GM23338 (cell line): ENCODE measurements at regions not wholly inside any gene's neighbourhood (a gene's known extent, or its start where the extent isn't known, plus 50 kb on each side); places are given as distances from the start of the nearest gene placed in this dataset.
A peak's percentile ranks its signal among the peaks of the same experiment; 100 is the strongest.

ENCODE experiments used
- ATAC-seq: fragments of 200-7000 bp; cut with Tn5 transposase; 3 replicates; pipeline ENCODE4 v1.9.1; 2020
- DNase-seq: peaks from one replicate; pipeline ENCODE4 v3.0.0-alpha.2; 2015; ENCODE audit warnings: low spot score
- H2AFZ ChIP-seq: fragments of 200-600 bp; sonication (generic); 2 replicates; pipeline ENCODE4 v1.8.0; 2016; ENCODE audit warnings: antibody characterized with exemption, mild to moderate bottlenecking, moderate library complexity
- H3F3A ChIP-seq: fragments of 200-600 bp; sonication (generic); replicated peaks from 2 replicates; pipeline ENCODE4 v1.8.0; 2017; ENCODE audit warnings: antibody characterized with exemption, mixed run types, low read depth
- H3K27ac ChIP-seq: fragments of 200-600 bp; sonication (generic); 2 replicates; pipeline ENCODE4 v1.6.1; 2016; ENCODE audit warnings: low read depth
- H3K27me3 ChIP-seq: fragments of 200-600 bp; sonication (generic); 2 replicates; pipeline ENCODE4 v1.8.0; 2016; ENCODE audit warnings: mild to moderate bottlenecking, mixed run types, moderate library complexity; ENCODE audit not compliant: insufficient read depth
- H3K36me3 ChIP-seq: fragments of 200-600 bp; sonication (generic); 2 replicates; pipeline ENCODE4 v1.8.0; 2016; ENCODE audit warnings: mild to moderate bottlenecking; ENCODE audit not compliant: insufficient read depth
- H3K4me1 ChIP-seq: fragments of 200-600 bp; sonication (generic); 2 replicates; pipeline ENCODE4 v1.8.0; 2016; ENCODE audit warnings: mild to moderate bottlenecking, moderate library complexity; ENCODE audit not compliant: insufficient read depth
- H3K4me2 ChIP-seq: fragments of 200-600 bp; sonication (generic); 2 replicates; pipeline ENCODE4 v1.7.1; 2017; ENCODE audit warnings: mixed run types
- H3K4me3 ChIP-seq: fragments of 200-600 bp; sonication (generic); 2 replicates; pipeline ENCODE4 v1.6.1; 2016; ENCODE audit warnings: mixed run types
- H3K79me2 ChIP-seq: fragments of 200-600 bp; sonication (generic); replicated peaks from 2 replicates; pipeline ENCODE4 v1.8.0; 2017; ENCODE audit warnings: mild to moderate bottlenecking; ENCODE audit not compliant: insufficient read depth
- H3K9me2 ChIP-seq: fragments of 200-600 bp; sonication (generic); 2 replicates; pipeline ENCODE4 v1.8.0; 2017; ENCODE audit not compliant: insufficient read depth
- H4K20me1 ChIP-seq: fragments of 200-600 bp; sonication (generic); replicated peaks from 2 replicates; pipeline ENCODE4 v1.8.0; 2017; ENCODE audit warnings: mild to moderate bottlenecking; ENCODE audit not compliant: insufficient read depth
- H3K27ac Mint-ChIP-seq: 2 replicates; pipeline ENCODE4 v1.8.0; 2020; ENCODE audit warnings: inconsistent platforms, mild to moderate bottlenecking, moderate library complexity, mixed read lengths
- H3K27me3 Mint-ChIP-seq: 3 replicates; pipeline ENCODE4 v1.8.0; 2022; ENCODE audit warnings: low read depth, mild to moderate bottlenecking, moderate library complexity, mixed read lengths, inconsistent platforms; ENCODE audit not compliant: insufficient read depth, poor library complexity
- H3K36me3 Mint-ChIP-seq: 3 replicates; pipeline ENCODE4 v1.8.0; 2021; ENCODE audit warnings: low read depth, mild to moderate bottlenecking, inconsistent platforms, moderate library complexity, mixed read lengths
- H3K4me1 Mint-ChIP-seq: 3 replicates; pipeline ENCODE4 v1.8.0; 2020; ENCODE audit warnings: mild to moderate bottlenecking, inconsistent platforms, mixed read lengths
- H3K4me3 Mint-ChIP-seq: 3 replicates; pipeline ENCODE4 v1.8.0; 2021; ENCODE audit warnings: moderate library complexity, mild to moderate bottlenecking, inconsistent platforms, mixed read lengths
- H3K9me3 Mint-ChIP-seq: 3 replicates; pipeline ENCODE4 v1.8.0; 2020; ENCODE audit warnings: moderate library complexity, mild to moderate bottlenecking, inconsistent platforms, mixed read lengths
- CREB1 ChIP-seq: fragments of 250-450 bp; sonication (Bioruptor Pico); IDR thresholded peaks from 2 replicates; pipeline ENCODE4 v1.5.0; 2020; ENCODE audit warnings: low read depth, mild to moderate bottlenecking, moderate library complexity
- EZH2 ChIP-seq: fragments of 200-600 bp; sonication (generic); IDR thresholded peaks from one replicate; pipeline ENCODE4 v1.8.0; 2017; ENCODE audit warnings: antibody characterized with exemption, mild to moderate bottlenecking, low read depth; ENCODE audit not compliant: unreplicated experiment
- EZH2phosphoT487 ChIP-seq: fragments of 200-600 bp; sonication (generic); IDR thresholded peaks from one replicate; pipeline ENCODE4 v1.8.1; 2018; ENCODE audit warnings: antibody characterized with exemption; ENCODE audit not compliant: unreplicated experiment
- NANOG ChIP-seq: IDR thresholded peaks from 2 replicates; pipeline ENCODE4 v1.6.1; 2016; ENCODE audit warnings: antibody characterized with exemption, borderline replicate concordance
- POLR2AphosphoS5 ChIP-seq: IDR thresholded peaks from 2 replicates; pipeline ENCODE4 v1.6.1; 2016; ENCODE audit warnings: antibody characterized with exemption, low read depth
- STAT1 ChIP-seq: IDR thresholded peaks from one replicate; pipeline ENCODE4 v1.6.1; 2016; ENCODE audit warnings: antibody characterized with exemption; ENCODE audit not compliant: unreplicated experiment
- ZNF114 ChIP-seq: fragments of 250-450 bp; sonication (Bioruptor Pico); IDR thresholded peaks from 2 replicates; pipeline ENCODE4 v1.5.0; 2020; ENCODE audit warnings: mild to moderate bottlenecking, moderate library complexity
- ZNF331 ChIP-seq: fragments of 250-450 bp; sonication (Bioruptor Pico); IDR thresholded peaks from 2 replicates; pipeline ENCODE4 v1.5.0; 2020; ENCODE audit warnings: low read depth, mild to moderate bottlenecking, moderate library complexity
- TF ChIP-seq, protein P1 (sequence below): IDR thresholded peaks from one replicate; pipeline ENCODE4 v1.6.1; 2018; ENCODE audit warnings: antibody characterized with exemption; ENCODE audit not compliant: unreplicated experiment
- TF ChIP-seq, protein P2 (sequence below), 2 experiments: fragments of 200-600 bp in 1 of 2; sonication (generic) in 1 of 2; conservative IDR thresholded peaks; 2 replicates each; pipeline versions ENCODE4 v1.5.1 to v1.6.1; 2016 to 2017; ENCODE audit warnings: antibody characterized with exemption in 2 of 2, low read depth in 2 of 2, mild to moderate bottlenecking in 2 of 2, moderate library complexity in 1 of 2

DNA sequence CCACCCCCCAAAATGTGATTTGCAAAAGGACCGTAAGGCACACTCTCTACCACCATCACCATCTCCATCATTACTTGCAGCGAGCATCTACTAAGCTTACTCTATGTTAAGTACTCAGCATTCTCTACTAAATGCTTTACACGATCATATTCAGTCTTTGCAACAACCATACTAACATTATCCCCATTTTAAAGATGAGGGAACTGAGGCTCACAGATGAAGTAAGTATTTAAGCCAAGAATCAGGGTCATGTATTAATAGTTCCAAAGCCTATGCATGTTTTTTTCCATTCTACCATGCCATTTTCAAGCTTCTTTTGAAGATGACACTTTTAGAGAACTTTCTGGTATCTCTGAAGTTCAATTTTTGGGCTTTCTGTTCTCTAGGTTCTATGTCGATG, 121.7 kb upstream of the ANKRD55 start:
- Histone ChIP-seq H3F3A (no peaks in the 10 kb centered on the region), H3K36me3 (no peaks in the 10 kb centered on the region), H3K4me1 (peaks cover 11% of the 10 kb centered on the region), H3K27me3 (no peaks in the 10 kb centered on the region), H3K79me2 (no peaks in the 10 kb centered on the region), H2AFZ (no peak overlapping the region), H4K20me1 (no peaks in the 10 kb centered on the region), H3K4me3 (no peak overlapping the region), H3K9me2 (no peaks in the 10 kb centered on the region; the same call in 1 of the 2 replicates), H3K27ac (no peak overlapping the region), H3K4me2 (no peak overlapping the region)
- peaks cover 2% of the 10 kb centered on the region for H3K27me3 Mint-ChIP-seq
- no peak for DNase-seq
- H3K4me3 Mint-ChIP-seq, result no peak overlapping the region
- H3K4me1 Mint-ChIP-seq, result peaks cover 8% of the 10 kb centered on the region; the same call in 1 of the 3 replicates
- no peaks in the 10 kb centered on the region for H3K9me3 Mint-ChIP-seq
- TF ChIP-seq ZNF114 (CRISPR knock-in tag), result no peak
- TF ChIP-seq STAT1, result no peak
- TF ChIP-seq, protein P1, sequence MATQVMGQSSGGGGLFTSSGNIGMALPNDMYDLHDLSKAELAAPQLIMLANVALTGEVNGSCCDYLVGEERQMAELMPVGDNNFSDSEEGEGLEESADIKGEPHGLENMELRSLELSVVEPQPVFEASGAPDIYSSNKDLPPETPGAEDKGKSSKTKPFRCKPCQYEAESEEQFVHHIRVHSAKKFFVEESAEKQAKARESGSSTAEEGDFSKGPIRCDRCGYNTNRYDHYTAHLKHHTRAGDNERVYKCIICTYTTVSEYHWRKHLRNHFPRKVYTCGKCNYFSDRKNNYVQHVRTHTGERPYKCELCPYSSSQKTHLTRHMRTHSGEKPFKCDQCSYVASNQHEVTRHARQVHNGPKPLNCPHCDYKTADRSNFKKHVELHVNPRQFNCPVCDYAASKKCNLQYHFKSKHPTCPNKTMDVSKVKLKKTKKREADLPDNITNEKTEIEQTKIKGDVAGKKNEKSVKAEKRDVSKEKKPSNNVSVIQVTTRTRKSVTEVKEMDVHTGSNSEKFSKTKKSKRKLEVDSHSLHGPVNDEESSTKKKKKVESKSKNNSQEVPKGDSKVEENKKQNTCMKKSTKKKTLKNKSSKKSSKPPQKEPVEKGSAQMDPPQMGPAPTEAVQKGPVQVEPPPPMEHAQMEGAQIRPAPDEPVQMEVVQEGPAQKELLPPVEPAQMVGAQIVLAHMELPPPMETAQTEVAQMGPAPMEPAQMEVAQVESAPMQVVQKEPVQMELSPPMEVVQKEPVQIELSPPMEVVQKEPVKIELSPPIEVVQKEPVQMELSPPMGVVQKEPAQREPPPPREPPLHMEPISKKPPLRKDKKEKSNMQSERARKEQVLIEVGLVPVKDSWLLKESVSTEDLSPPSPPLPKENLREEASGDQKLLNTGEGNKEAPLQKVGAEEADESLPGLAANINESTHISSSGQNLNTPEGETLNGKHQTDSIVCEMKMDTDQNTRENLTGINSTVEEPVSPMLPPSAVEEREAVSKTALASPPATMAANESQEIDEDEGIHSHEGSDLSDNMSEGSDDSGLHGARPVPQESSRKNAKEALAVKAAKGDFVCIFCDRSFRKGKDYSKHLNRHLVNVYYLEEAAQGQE, result no peak
- TF ChIP-seq POLR2AphosphoS5, result no peak
- TF ChIP-seq EZH2phosphoT487, result no peak
- no peak for TF ChIP-seq ZNF331
- TF ChIP-seq, protein P2, sequence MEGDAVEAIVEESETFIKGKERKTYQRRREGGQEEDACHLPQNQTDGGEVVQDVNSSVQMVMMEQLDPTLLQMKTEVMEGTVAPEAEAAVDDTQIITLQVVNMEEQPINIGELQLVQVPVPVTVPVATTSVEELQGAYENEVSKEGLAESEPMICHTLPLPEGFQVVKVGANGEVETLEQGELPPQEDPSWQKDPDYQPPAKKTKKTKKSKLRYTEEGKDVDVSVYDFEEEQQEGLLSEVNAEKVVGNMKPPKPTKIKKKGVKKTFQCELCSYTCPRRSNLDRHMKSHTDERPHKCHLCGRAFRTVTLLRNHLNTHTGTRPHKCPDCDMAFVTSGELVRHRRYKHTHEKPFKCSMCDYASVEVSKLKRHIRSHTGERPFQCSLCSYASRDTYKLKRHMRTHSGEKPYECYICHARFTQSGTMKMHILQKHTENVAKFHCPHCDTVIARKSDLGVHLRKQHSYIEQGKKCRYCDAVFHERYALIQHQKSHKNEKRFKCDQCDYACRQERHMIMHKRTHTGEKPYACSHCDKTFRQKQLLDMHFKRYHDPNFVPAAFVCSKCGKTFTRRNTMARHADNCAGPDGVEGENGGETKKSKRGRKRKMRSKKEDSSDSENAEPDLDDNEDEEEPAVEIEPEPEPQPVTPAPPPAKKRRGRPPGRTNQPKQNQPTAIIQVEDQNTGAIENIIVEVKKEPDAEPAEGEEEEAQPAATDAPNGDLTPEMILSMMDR (conservative IDR thresholded peaks at IDR 0.05; ENCODE audit: low read depth in 2 of 2), result no peak
- ATAC-seq, result no peak
- H3K36me3 Mint-ChIP-seq, result no peaks in the 10 kb centered on the region
- H3K27ac Mint-ChIP-seq, result no peak overlapping the region

DNA sequence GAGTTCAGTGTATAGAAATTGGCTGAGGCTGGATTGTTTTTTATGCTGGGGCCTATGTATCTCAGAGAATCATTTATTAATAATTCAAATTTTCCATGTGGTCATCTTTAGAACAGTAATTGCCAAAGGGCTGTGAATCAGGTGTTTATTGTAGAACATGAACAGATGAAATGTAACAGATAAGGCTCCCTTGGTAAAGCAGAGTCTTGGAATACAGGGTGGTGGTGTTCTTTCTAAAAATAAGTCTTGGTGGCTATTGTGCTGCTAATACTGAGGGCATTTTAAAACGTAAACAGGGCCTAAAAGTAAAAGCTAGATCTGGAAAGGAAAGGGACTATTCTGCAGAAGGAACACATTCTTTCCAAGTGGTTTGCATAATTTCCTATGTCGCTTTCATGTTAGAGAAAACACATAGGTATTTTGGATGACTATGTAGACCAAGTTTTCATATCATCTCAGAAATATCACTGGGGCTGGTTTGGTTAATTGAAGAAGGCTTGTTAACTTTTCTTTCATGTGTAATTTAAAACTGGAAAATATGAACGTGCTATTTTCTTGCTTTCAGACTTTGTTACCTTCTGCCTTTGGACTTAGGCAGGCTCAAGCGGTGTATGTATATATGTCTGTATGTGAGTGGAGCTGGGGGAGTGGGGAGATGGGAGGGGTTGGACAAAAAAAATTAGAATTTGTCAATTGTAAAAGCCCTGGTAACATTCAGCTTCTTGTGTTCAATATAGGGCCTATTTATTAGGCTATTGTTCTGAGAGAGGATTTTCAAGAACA, 119.9 kb upstream of the ANKRD55 start:
- H3K4me2 ChIP-seq, result no peak overlapping the region
- H3K36me3 ChIP-seq, result no peaks in the 10 kb centered on the region
- no peak for ATAC-seq
- Mint-ChIP-seq H3K4me1 (peaks cover 8% of the 10 kb centered on the region; the same call in 1 of the 3 replicates), H3K36me3 (no peaks in the 10 kb centered on the region), H3K9me3 (no peaks in the 10 kb centered on the region), H3K27me3 (peaks cover 2% of the 10 kb centered on the region), H3K4me3 (no peak overlapping the region), H3K27ac (no peak overlapping the region)
- H3K79me2 ChIP-seq, result no peaks in the 10 kb centered on the region
- H3K27me3 ChIP-seq, result no peaks in the 10 kb centered on the region
- no peak overlapping the region for H3K4me3 ChIP-seq
- H2AFZ ChIP-seq, result peak overlapping the region; percentile 34; the same call in 1 of the 2 replicates
- H3K4me1 ChIP-seq, result peaks cover 11% of the 10 kb centered on the region
- H3F3A ChIP-seq, result no peaks in the 10 kb centered on the region
- DNase-seq, result no peak
- no peaks in the 10 kb centered on the region for H4K20me1 ChIP-seq
- no peaks in the 10 kb centered on the region for H3K9me2 ChIP-seq
- no peak overlapping the region for H3K27ac ChIP-seq
- TF ChIP-seq NANOG (no peak), EZH2 (no peak), CREB1 (no peak)
- TF ChIP-seq, protein P2 (conservative IDR thresholded peaks at IDR 0.05; ENCODE audit: low read depth in 2 of 2), result no peak
